ENCODE measurements at regions not wholly inside any gene's neighbourhood (a gene's known extent, or its start where the extent isn't known, plus 50 kb on each side); places are given as distances from the start of the nearest gene placed in this dataset.

DNA sequence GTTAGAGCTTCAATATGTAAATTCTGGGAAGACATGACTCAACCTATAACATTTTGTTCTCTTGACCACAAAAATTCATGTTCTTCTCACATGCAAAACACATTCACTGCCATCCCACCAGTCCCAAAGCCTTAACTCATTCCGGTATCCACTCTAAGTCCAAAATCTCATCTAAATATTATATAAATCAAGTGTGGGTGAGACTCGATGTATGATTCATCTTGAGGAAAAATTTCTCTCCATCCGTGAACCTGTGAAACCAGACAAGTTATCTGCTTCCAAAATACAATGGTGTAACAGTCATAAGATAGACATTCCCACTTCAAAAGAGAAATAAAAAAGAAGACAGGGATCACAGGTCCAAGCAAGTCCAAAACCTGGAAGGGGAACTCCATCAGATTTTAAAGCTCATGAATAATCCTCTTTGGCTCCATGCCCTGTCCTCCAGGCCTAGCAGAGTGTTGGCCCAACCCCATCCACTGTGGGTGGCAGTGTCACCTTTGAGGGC lies 101.3 kb downstream of the RAD51AP2 start:
- Histone ChIP-seq H3K4me3 (ENCODE audit: low read depth, low read length) (no peak overlapping the region), H3K9me3 (ENCODE audit: control insufficient read depth, insufficient read depth, low read length) (no peaks in the 10 kb centered on the region)

DNA sequence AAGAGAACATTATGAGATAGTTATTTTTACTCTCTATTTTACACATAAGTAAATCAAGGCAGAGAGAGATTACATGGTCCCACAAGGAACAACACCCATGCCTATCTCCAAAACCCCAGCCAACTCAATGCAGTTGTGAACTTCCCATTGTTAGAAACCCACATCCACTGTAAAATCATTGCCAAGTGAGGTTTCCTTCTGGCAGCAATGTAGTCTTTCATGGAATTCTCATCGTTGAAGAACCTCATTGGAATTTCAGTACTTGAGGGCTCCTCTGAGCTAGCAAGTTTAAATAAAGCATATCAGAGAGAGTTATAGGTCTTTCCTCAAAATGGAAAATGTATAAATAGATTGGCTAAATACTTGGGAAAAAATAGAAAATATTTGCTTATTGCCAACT lies 105.2 kb downstream of the RAD51AP2 start:
- no peaks in the 10 kb centered on the region for H3K4me1 ChIP-seq (ENCODE audit: control insufficient read depth, insufficient read depth, low read length)
- no peaks in the 10 kb centered on the region for H3K9me3 ChIP-seq (ENCODE audit: control insufficient read depth, insufficient read depth, low read length)
- no peaks in the 10 kb centered on the region for H3K36me3 ChIP-seq (ENCODE audit: control insufficient read depth, insufficient read depth, low read length)
- no peaks in the 10 kb centered on the region for H3K27me3 ChIP-seq (ENCODE audit: control insufficient read depth, insufficient read depth, low read length)
- no peak overlapping the region for H3K4me3 ChIP-seq (ENCODE audit: low read depth, low read length)
- H3K9ac ChIP-seq (ENCODE audit: low read depth, low read length) = no peak overlapping the region

More for the DNA sequence above, 101.3 kb downstream of the RAD51AP2 start:
- Histone ChIP-seq H3K36me3 (ENCODE audit: control insufficient read depth, insufficient read depth, low read length) (no peaks in the 10 kb centered on the region), H3K27me3 (ENCODE audit: control insufficient read depth, insufficient read depth, low read length) (no peaks in the 10 kb centered on the region), H3K4me1 (ENCODE audit: control insufficient read depth, insufficient read depth, low read length) (no peaks in the 10 kb centered on the region), H3K9ac (ENCODE audit: low read depth, low read length) (no peak overlapping the region)

DNA sequence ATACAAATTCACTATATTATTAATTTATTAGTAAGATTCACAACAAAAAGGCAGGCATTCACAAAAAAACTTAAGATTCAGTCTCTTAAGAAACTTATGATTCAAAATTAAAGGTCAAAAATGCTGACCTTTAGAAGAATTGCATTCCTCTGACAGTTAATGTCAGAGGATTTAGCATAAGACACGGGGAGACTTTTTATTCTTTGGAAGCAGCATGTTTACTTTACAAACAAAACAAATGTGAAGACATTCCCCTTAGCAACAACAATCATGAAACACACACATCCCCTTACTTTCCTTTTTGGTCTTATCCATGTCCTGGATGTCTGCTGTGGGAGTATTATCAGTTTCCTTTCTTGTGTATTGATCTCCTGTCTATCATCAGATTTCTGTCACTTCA lies 117.1 kb downstream of the RAD51AP2 start:
- Histone ChIP-seq H3K4me1 (ENCODE audit: control insufficient read depth, insufficient read depth, low read length) (no peaks in the 10 kb centered on the region), H3K4me3 (ENCODE audit: low read depth, low read length) (no peak overlapping the region), H3K36me3 (ENCODE audit: control insufficient read depth, insufficient read depth, low read length) (no peaks in the 10 kb centered on the region), H3K9ac (ENCODE audit: low read depth, low read length) (no peak overlapping the region), H3K9me3 (ENCODE audit: control insufficient read depth, insufficient read depth, low read length) (no peaks in the 10 kb centered on the region), H3K27me3 (ENCODE audit: control insufficient read depth, insufficient read depth, low read length) (no peaks in the 10 kb centered on the region)

DNA sequence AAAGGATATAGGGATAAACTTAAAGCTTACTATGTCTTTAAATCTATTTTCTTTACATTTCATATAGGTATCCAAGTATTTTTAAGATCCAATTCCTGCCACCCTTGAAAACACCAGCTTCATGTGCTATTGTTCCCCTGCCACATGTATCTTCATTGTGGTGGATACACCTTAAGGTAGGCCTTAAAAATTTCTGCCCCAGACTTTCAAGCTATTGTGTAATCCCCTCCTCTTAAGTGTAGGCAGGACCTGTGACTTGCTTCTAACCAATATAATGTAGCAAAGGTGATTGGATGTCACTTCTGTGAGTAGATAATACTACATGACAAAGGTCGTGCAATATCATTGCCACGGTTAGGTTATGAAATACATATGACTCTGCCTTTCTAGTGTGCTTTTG lies 119.5 kb downstream of the RAD51AP2 start:
- Histone ChIP-seq H3K4me1 (ENCODE audit: control insufficient read depth, insufficient read depth, low read length) (no peaks in the 10 kb centered on the region), H3K4me3 (ENCODE audit: low read depth, low read length) (no peak overlapping the region), H3K36me3 (ENCODE audit: control insufficient read depth, insufficient read depth, low read length) (no peaks in the 10 kb centered on the region), H3K9ac (ENCODE audit: low read depth, low read length) (no peak overlapping the region), H3K9me3 (ENCODE audit: control insufficient read depth, insufficient read depth, low read length) (no peaks in the 10 kb centered on the region), H3K27me3 (ENCODE audit: control insufficient read depth, insufficient read depth, low read length) (no peaks in the 10 kb centered on the region)

DNA sequence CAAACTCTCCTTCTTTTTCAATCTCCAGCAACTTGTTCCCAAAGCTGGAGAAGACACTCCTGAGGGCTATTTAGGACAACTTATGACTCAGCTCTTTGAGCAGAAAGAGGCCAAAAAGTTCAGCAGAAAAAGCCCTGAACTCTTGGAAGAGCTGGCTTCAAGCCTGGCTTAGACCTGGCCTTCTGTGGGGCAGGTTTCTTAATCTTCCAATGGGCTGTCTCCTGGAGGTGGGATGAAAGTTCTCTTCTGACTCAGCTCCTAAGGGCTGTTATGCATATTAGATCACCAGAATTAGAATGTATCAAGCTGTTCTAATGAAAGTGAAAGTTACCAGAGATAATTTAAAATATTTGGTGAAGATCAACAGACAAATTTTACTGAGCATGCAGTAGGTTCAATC lies 129.4 kb downstream of the RAD51AP2 start:
- Histone ChIP-seq H3K36me3 (ENCODE audit: control insufficient read depth, insufficient read depth, low read length) (no peaks in the 10 kb centered on the region), H3K27me3 (ENCODE audit: control insufficient read depth, insufficient read depth, low read length) (no peaks in the 10 kb centered on the region), H3K4me1 (ENCODE audit: control insufficient read depth, insufficient read depth, low read length) (no peaks in the 10 kb centered on the region), H3K9ac (ENCODE audit: low read depth, low read length) (no peak overlapping the region), H3K4me3 (ENCODE audit: low read depth, low read length) (no peak overlapping the region), H3K9me3 (ENCODE audit: control insufficient read depth, insufficient read depth, low read length) (no peaks in the 10 kb centered on the region)

DNA sequence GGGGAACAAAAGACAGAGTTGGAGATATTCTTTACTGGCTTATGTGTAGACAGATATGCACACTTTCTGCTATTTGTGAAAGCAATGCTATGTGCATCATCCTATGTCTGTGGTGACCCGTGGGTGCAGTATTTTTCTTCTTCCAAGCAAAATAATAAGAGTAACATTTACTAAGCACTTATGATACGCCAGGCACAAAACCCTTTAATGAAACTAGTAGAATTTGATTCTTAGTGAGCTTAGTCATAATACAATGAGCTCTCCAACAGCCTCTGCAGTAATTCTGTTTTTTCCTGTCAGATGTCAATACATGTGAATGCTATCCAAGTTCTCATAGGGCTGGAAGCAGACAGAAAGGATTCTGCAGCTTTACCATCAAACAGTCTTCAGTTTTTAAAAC lies 130.6 kb downstream of the RAD51AP2 start:
- H3K4me1 ChIP-seq (ENCODE audit: control insufficient read depth, insufficient read depth, low read length) = no peaks in the 10 kb centered on the region
- no peaks in the 10 kb centered on the region for H3K36me3 ChIP-seq (ENCODE audit: control insufficient read depth, insufficient read depth, low read length)
- no peaks in the 10 kb centered on the region for H3K27me3 ChIP-seq (ENCODE audit: control insufficient read depth, insufficient read depth, low read length)
- no peaks in the 10 kb centered on the region for H3K9me3 ChIP-seq (ENCODE audit: control insufficient read depth, insufficient read depth, low read length)
- H3K9ac ChIP-seq (ENCODE audit: low read depth, low read length) = no peak overlapping the region
- no peak overlapping the region for H3K4me3 ChIP-seq (ENCODE audit: low read depth, low read length)

DNA sequence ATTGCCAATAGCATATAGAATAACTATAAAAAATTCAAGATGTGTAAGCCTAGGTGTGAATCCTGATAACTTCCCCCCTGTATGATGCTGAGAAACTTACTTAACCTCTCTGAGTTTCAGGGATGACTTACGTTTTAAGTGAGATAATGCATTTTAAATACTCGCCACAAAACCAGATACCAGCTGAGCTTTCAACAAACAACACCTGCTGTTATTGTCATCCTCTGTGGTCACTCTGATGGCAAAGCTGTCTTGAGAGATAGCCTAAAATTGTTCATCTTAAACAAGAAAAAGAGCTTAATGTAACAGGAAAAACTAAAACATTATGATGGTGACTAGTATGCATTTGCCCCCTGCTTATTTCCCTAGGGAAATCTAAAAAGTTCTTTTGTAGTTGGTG lies 131.5 kb downstream of the RAD51AP2 start:
- H3K9ac ChIP-seq (ENCODE audit: low read depth, low read length) = no peak overlapping the region
- H3K36me3 ChIP-seq (ENCODE audit: control insufficient read depth, insufficient read depth, low read length) = no peaks in the 10 kb centered on the region
- H3K4me3 ChIP-seq (ENCODE audit: low read depth, low read length) = no peak overlapping the region
- no peaks in the 10 kb centered on the region for H3K27me3 ChIP-seq (ENCODE audit: control insufficient read depth, insufficient read depth, low read length)
- H3K4me1 ChIP-seq (ENCODE audit: control insufficient read depth, insufficient read depth, low read length) = no peaks in the 10 kb centered on the region
- no peaks in the 10 kb centered on the region for H3K9me3 ChIP-seq (ENCODE audit: control insufficient read depth, insufficient read depth, low read length)

DNA sequence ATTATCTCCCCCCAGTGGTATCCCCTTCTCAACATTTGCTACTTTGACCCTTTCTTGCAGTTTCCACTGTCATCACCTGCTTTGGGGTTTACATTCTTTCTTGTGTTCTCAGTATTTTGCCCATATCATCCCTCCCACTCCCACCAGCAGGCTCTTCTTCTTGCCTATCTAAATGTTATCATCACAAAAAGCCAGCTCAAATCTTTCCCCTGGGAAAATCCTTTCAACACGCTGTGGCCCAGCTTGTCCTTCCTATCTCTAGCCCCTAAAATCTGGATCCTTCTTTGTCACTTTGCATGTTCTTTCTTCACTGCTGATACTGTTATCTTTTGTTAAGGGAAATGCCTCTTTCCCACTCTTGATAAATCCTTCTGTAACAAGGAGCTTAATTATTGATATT lies 138.2 kb downstream of the RAD51AP2 start:
- H3K4me1 ChIP-seq (ENCODE audit: control insufficient read depth, insufficient read depth, low read length) = no peaks in the 10 kb centered on the region
- H3K9ac ChIP-seq (ENCODE audit: low read depth, low read length) = no peak overlapping the region
- H3K36me3 ChIP-seq (ENCODE audit: control insufficient read depth, insufficient read depth, low read length) = no peaks in the 10 kb centered on the region
- no peaks in the 10 kb centered on the region for H3K27me3 ChIP-seq (ENCODE audit: control insufficient read depth, insufficient read depth, low read length)
- H3K9me3 ChIP-seq (ENCODE audit: control insufficient read depth, insufficient read depth, low read length) = no peaks in the 10 kb centered on the region
- H3K4me3 ChIP-seq (ENCODE audit: low read depth, low read length) = no peak overlapping the region

DNA sequence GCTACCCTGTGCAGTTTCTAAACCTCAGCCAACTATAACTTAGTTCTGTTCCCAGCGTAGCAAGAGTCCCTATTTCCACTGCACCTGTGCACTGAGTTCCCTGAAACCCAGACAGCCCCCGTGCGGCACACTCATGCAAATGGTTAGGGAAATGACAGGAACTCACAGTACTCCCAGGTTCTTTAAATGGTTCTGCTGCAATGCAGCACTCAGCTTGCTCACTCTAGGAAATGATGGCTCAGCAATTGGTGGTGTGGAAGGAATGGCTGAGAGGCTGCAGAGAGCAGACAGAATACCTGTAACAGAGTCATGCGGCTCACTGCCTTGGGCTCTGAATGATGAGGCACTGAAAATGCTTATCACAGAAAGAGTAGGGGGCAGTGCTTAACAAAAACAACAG lies 143.0 kb downstream of the RAD51AP2 start:
- Histone ChIP-seq H3K4me1 (ENCODE audit: control insufficient read depth, insufficient read depth, low read length) (no peaks in the 10 kb centered on the region), H3K27me3 (ENCODE audit: control insufficient read depth, insufficient read depth, low read length) (no peaks in the 10 kb centered on the region), H3K36me3 (ENCODE audit: control insufficient read depth, insufficient read depth, low read length) (no peaks in the 10 kb centered on the region), H3K4me3 (ENCODE audit: low read depth, low read length) (no peak overlapping the region), H3K9ac (ENCODE audit: low read depth, low read length) (no peak overlapping the region), H3K9me3 (ENCODE audit: control insufficient read depth, insufficient read depth, low read length) (no peaks in the 10 kb centered on the region)

DNA sequence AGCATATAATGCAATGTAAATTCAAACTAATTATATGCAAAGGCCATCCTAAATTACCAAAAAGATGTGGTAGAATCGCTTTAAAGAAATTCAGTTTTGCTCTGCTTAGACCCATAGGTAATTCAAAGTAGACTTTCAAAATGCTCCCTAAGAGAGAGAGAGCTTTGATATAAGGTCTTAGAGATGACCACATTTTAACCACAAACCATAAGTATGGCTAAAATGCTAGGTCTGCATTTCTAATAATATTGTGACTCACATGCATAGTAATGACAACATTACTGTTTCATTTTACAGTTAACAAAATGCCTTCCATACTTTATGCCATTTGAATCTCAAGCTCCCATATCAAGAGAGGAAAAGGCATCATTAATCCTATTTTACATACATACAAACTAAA lies 144.5 kb downstream of the RAD51AP2 start:
- Histone ChIP-seq H3K4me3 (ENCODE audit: low read depth, low read length) (no peak overlapping the region), H3K27me3 (ENCODE audit: control insufficient read depth, insufficient read depth, low read length) (no peaks in the 10 kb centered on the region), H3K9ac (ENCODE audit: low read depth, low read length) (no peak overlapping the region), H3K36me3 (ENCODE audit: control insufficient read depth, insufficient read depth, low read length) (no peaks in the 10 kb centered on the region), H3K4me1 (ENCODE audit: control insufficient read depth, insufficient read depth, low read length) (no peaks in the 10 kb centered on the region), H3K9me3 (ENCODE audit: control insufficient read depth, insufficient read depth, low read length) (no peaks in the 10 kb centered on the region)

DNA sequence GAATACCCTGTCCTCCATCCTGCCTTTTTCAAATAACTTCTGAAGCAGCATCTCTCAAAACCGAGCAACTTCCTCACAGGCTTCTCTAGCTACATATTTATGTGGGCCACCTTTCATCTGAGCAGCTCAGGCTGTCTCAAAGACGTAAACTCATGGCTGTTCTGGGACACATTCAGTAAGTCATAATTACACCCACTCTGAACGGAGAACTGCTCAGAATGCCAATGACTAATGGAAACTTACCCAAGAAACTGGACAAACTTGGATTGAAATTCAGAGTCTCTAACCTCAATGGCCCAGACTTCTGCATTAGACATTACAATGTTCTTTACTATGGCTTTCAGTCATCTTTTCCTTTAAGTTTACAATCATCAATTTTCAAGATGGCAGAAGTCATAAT lies 145.2 kb downstream of the RAD51AP2 start:
- H3K9ac ChIP-seq (ENCODE audit: low read depth, low read length) = no peak overlapping the region
- H3K4me3 ChIP-seq (ENCODE audit: low read depth, low read length) = no peak overlapping the region
- no peaks in the 10 kb centered on the region for H3K27me3 ChIP-seq (ENCODE audit: control insufficient read depth, insufficient read depth, low read length)
- H3K36me3 ChIP-seq (ENCODE audit: control insufficient read depth, insufficient read depth, low read length) = no peaks in the 10 kb centered on the region
- H3K4me1 ChIP-seq (ENCODE audit: control insufficient read depth, insufficient read depth, low read length) = no peaks in the 10 kb centered on the region
- H3K9me3 ChIP-seq (ENCODE audit: control insufficient read depth, insufficient read depth, low read length) = no peaks in the 10 kb centered on the region

DNA sequence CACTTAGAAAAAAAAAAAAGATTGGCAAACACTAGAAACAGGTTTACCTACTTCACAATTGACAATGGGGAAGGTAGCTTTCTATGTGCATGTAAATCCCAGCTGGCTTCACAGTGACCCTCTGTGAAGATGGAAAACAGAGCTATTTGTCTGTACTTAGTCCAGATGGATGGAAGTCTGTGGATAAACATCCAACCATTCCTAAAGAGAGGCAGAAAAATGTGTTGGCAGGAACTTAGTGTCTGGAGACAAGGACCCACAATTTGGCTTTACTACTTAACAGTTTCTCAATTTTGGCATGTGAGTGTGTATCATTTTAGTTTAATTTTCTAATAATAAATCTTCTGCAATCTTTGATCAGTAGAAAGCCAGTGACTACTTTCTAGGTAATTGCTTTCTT lies 154.4 kb downstream of the RAD51AP2 start:
- no peak overlapping the region for H3K4me3 ChIP-seq (ENCODE audit: low read depth, low read length)
- H3K27me3 ChIP-seq (ENCODE audit: control insufficient read depth, insufficient read depth, low read length) = no peaks in the 10 kb centered on the region
- H3K9ac ChIP-seq (ENCODE audit: low read depth, low read length) = no peak overlapping the region
- no peaks in the 10 kb centered on the region for H3K36me3 ChIP-seq (ENCODE audit: control insufficient read depth, insufficient read depth, low read length)
- H3K4me1 ChIP-seq (ENCODE audit: control insufficient read depth, insufficient read depth, low read length) = no peaks in the 10 kb centered on the region
- H3K9me3 ChIP-seq (ENCODE audit: control insufficient read depth, insufficient read depth, low read length) = no peaks in the 10 kb centered on the region

DNA sequence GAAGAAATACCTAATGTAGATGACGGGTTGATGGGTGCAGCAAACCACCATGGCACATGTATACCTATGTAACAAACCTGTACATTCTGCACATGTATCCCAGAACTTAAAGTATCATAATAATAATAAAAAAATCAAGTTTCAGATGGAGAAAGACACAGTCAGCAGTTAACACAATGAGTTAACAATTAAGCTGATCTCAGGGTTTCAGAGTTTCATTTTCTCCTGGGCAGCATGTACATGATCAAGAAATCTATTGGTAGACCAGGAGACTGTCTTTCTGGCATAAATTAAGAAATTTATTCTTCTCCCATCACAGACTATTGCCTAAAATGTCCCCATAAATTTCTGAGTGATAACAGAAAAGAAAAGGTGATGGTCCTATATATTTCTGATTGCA lies 155.3 kb downstream of the RAD51AP2 start:
- Histone ChIP-seq H3K36me3 (ENCODE audit: control insufficient read depth, insufficient read depth, low read length) (no peaks in the 10 kb centered on the region), H3K9ac (ENCODE audit: low read depth, low read length) (no peak overlapping the region), H3K4me3 (ENCODE audit: low read depth, low read length) (no peak overlapping the region), H3K4me1 (ENCODE audit: control insufficient read depth, insufficient read depth, low read length) (no peaks in the 10 kb centered on the region), H3K27me3 (ENCODE audit: control insufficient read depth, insufficient read depth, low read length) (no peaks in the 10 kb centered on the region), H3K9me3 (ENCODE audit: control insufficient read depth, insufficient read depth, low read length) (no peaks in the 10 kb centered on the region)
